CD8-positive, alpha-beta memory T cell (primary cell): ENCODE measurements at regions not wholly inside any gene's neighbourhood (a gene's known extent, or its start where the extent isn't known, plus 50 kb on each side); places are given as distances from the start of the nearest gene placed in this dataset.

Experiments
- CTCF ChIA-PET: fragments of 350-600 bp; sonication (Branson Sonifier 250); formaldehyde crosslinking; loops from one replicate; lab custom pipeline; 2021; ENCODE audit warnings: antibody characterized with exemption; lab: Charles Lee
- POLR2A ChIA-PET: fragments of 350-600 bp; sonication (Branson Sonifier 250); formaldehyde crosslinking; loops from one replicate; lab custom pipeline; 2021; ENCODE audit warnings: antibody characterized with exemption; lab: Charles Lee
- DNase-seq, 5 donors: peaks; one replicate each; pipeline versions ENCODE4 v3.0.0 to v3.0.0-alpha.2; 2020 to 2022; ENCODE audit warnings: mixed read lengths in 1 of 5
- H3K27ac ChIP-seq: one replicate; pipeline ENCODE4 v1.7.0; 2013; ENCODE audit warnings: low read depth, mild to moderate bottlenecking, low read length, moderate library complexity
- H3K27me3 ChIP-seq: 2 replicates; pipeline ENCODE4 v1.7.0; 2013; ENCODE audit warnings: low read length, mild to moderate bottlenecking; ENCODE audit not compliant: insufficient read depth, poor library complexity, severe bottlenecking
- H3K36me3 ChIP-seq: 2 replicates; pipeline ENCODE4 v1.7.0; 2013; ENCODE audit warnings: mild to moderate bottlenecking, low read length, moderate library complexity; ENCODE audit not compliant: insufficient read depth
- H3K4me1 ChIP-seq: 2 replicates; pipeline ENCODE4 v1.7.0; 2013; ENCODE audit warnings: mild to moderate bottlenecking, low read length, moderate library complexity; ENCODE audit not compliant: insufficient read depth
- H3K4me3 ChIP-seq: 2 replicates; pipeline ENCODE4 v1.7.0; 2013; ENCODE audit warnings: mild to moderate bottlenecking, low read length
- H3K9me3 ChIP-seq: 2 replicates; pipeline ENCODE4 v1.7.0; 2013; ENCODE audit warnings: mild to moderate bottlenecking, low read length
- H3K27ac Mint-ChIP-seq, 8 donors: one replicate each; pipeline ENCODE4 v1.8.0; 2020 to 2021; ENCODE audit warnings: mixed read lengths in 8 of 8, mild to moderate bottlenecking in 6 of 8, inconsistent platforms in 3 of 8, moderate library complexity in 3 of 8
- H3K27me3 Mint-ChIP-seq, 2 donors: one replicate each; pipeline ENCODE4 v1.8.0; 2020 to 2021; ENCODE audit warnings: mixed read lengths in 2 of 2, mild to moderate bottlenecking in 1 of 2, moderate library complexity in 1 of 2
- H3K36me3 Mint-ChIP-seq, 3 donors: one replicate each; pipeline ENCODE4 v1.8.0; 2020 to 2021; ENCODE audit warnings: mixed read lengths in 3 of 3, inconsistent platforms in 1 of 3, mild to moderate bottlenecking in 1 of 3
- H3K4me1 Mint-ChIP-seq, 3 donors: one replicate each; pipeline ENCODE4 v1.8.0; 2020 to 2021; ENCODE audit warnings: mixed read lengths in 3 of 3, inconsistent platforms in 1 of 3, mild to moderate bottlenecking in 1 of 3
- H3K4me3 Mint-ChIP-seq, 7 donors: one replicate each; pipeline ENCODE4 v1.8.0; 2020 to 2021; ENCODE audit warnings: mixed read lengths in 7 of 7, mild to moderate bottlenecking in 6 of 7, moderate library complexity in 4 of 7, inconsistent platforms in 2 of 7
- H3K9me3 Mint-ChIP-seq, 5 donors: one replicate each; pipeline ENCODE4 v1.8.0; 2020 to 2022; ENCODE audit warnings: mixed read lengths in 5 of 5, mild to moderate bottlenecking in 3 of 5, moderate library complexity in 2 of 5, inconsistent platforms in 1 of 5

DNA sequence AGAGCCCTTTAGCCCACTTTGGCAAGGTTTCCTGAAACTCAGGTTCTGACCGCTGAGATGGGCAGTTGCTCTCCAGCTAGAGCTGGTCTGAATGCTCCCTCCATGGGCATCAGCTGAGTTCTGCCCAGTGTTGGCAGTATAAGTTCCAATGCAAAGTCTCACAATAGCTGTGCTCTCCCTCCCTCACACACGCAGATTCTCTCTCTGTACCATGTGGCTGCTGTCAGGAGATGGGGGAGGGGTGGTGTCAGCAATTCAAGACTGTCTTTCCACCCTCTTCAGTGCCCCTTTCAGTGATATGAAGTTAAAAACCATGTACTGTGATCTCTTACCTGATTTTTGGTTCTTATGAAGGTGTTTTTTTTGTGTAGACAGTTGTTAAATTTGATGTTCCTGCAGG, 164.3 kb upstream of the PLEKHA5 start:
- Mint-ChIP-seq H3K27ac (no peak overlapping the region), H3K4me1 (no peaks in the 10 kb centered on the region), H3K9me3 (peaks cover 0 to 4% (median 2%) of the 10 kb centered on the region in 5 donors), H3K36me3 (no peaks in the 10 kb centered on the region), H3K4me3 (no peak overlapping the region), H3K27me3 (peaks cover 3 to 5% of the 10 kb centered on the region in 2 donors)
- no peaks in the 10 kb centered on the region for H3K36me3 ChIP-seq
- no peaks in the 10 kb centered on the region for H3K4me1 ChIP-seq
- ChIA-PET POLR2A (no interaction called here), CTCF (no interaction called here)
- no peak overlapping the region for H3K4me3 ChIP-seq
- H3K27ac ChIP-seq: no peak overlapping the region
- no peak for DNase-seq
- H3K9me3 ChIP-seq: no peaks in the 10 kb centered on the region
- H3K27me3 ChIP-seq: no peaks in the 10 kb centered on the region

DNA sequence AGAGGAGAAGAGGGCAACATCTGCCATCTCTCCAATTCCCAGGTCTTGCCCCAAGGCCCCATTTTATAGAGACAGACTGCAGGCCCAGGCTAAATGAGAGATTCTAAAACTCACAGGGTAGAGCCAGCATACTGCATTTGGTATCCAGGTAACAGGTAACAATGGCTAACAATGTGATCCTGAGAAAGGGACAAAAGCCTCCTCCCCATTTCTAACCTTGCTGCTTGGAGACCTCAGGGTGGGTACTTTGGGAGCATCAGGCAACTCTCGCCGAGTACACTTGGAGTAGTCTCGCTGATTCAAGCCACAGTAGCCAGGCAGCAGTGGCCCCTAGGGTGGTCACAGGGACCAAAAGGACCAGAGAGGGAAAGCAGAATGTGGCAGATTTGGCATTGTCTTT, 162.6 kb upstream of the PLEKHA5 start:
- Mint-ChIP-seq H3K4me1 (no peaks in the 10 kb centered on the region), H3K9me3 (peaks cover 0 to 2% (median 0%) of the 10 kb centered on the region in 5 donors), H3K27ac (peak overlapping the region in 1 of 8 donors; percentile 7), H3K27me3 (peaks cover 0 to 5% of the 10 kb centered on the region in 2 donors), H3K4me3 (no peak overlapping the region), H3K36me3 (no peaks in the 10 kb centered on the region)
- H3K27ac ChIP-seq: no peak overlapping the region
- no peak overlapping the region for H3K4me3 ChIP-seq
- ChIA-PET POLR2A (no interaction called here), CTCF (no interaction called here)
- H3K27me3 ChIP-seq: no peaks in the 10 kb centered on the region
- H3K9me3 ChIP-seq: no peaks in the 10 kb centered on the region
- H3K36me3 ChIP-seq: no peaks in the 10 kb centered on the region
- DNase-seq: no peak
- H3K4me1 ChIP-seq: no peaks in the 10 kb centered on the region

DNA sequence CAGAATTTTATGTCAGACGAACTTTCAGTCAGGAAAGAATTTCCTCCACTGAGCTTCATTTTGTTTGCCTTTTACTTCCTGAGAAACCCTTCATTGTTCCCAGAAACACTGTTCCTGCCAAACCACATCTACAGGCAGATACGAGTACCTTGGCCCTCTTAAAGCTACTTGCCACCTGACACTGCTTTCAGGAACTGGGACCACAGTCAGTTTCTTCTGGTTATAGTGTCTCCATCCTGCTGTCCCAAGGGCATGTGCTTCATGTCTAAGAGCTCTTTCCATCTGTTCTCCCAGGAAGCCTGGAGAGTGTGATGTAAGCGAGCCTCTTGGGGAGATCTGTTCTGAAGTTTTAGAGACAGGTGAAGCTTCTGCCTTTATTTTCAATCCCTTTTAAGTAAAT, 161.7 kb upstream of the PLEKHA5 start:
- H3K4me3 Mint-ChIP-seq: no peak overlapping the region
- H3K9me3 Mint-ChIP-seq: peaks cover 0 to 2% (median 0%) of the 10 kb centered on the region in 5 donors
- no peaks in the 10 kb centered on the region for H3K4me1 ChIP-seq
- CTCF ChIA-PET: no interaction called here
- H3K36me3 Mint-ChIP-seq: no peaks in the 10 kb centered on the region
- H3K4me3 ChIP-seq: no peak overlapping the region
- H3K4me1 Mint-ChIP-seq: no peaks in the 10 kb centered on the region
- H3K36me3 ChIP-seq: no peaks in the 10 kb centered on the region
- no peaks in the 10 kb centered on the region for H3K9me3 ChIP-seq
- POLR2A ChIA-PET: no interaction called here
- H3K27ac Mint-ChIP-seq: no peak overlapping the region
- H3K27me3 Mint-ChIP-seq: peaks cover 0 to 5% of the 10 kb centered on the region in 2 donors
- DNase-seq: no peak
- no peaks in the 10 kb centered on the region for H3K27me3 ChIP-seq
- H3K27ac ChIP-seq: no peak overlapping the region

DNA sequence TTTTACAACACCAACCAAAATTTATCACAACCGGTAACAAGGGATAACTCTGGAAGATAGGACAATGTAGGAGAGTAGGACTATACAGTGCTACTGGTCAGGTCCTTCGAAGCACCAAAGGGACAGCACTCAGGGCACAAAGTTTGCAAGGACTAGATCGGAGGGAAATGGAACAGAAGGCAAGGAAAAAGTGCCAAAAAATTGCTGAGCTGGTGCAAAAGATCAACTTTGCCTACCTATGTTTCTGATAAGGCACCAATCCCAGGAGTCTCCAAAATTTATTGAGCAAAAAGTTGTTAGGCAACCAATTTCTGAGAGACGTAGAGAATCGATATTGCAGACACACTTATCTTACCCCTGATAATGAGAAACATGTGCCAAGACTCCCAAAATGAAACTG, 160.0 kb upstream of the PLEKHA5 start:
- POLR2A ChIA-PET: no interaction called here
- H3K27me3 Mint-ChIP-seq: peaks cover 0 to 5% of the 10 kb centered on the region in 2 donors
- no peaks in the 10 kb centered on the region for H3K9me3 ChIP-seq

DNA sequence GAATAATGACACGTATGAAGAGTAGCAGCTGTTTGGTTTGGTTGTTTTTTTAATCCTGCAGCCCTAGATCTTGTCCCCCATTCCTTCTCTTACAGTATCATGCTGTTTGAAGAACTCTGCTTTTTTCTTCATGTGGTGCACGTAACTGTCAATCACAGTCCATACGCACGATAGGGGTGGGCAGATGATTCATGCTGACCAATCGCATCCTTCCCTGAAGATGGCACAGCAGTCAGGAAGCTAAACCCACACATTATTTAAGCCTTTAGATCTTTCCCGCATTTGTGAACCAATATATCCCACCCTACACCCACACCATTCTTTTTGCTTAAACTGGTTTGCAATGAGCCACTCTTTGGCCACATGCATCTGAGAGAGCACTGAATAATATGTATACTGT, 158.9 kb upstream of the PLEKHA5 start:
- no peak overlapping the region for H3K27ac Mint-ChIP-seq
- CTCF ChIA-PET: no interaction called here
- no peak overlapping the region for H3K27ac ChIP-seq
- H3K4me3 ChIP-seq: no peak overlapping the region
- no peak for DNase-seq
- no peaks in the 10 kb centered on the region for H3K9me3 ChIP-seq
- no peaks in the 10 kb centered on the region for H3K4me1 ChIP-seq
- H3K27me3 ChIP-seq: no peaks in the 10 kb centered on the region
- H3K36me3 Mint-ChIP-seq: no peaks in the 10 kb centered on the region
- H3K27me3 Mint-ChIP-seq: peaks cover 0 to under 1% of the 10 kb centered on the region in 2 donors
- H3K36me3 ChIP-seq: no peaks in the 10 kb centered on the region
- no peaks in the 10 kb centered on the region for H3K4me1 Mint-ChIP-seq
- POLR2A ChIA-PET: no interaction called here
- no peak overlapping the region for H3K4me3 Mint-ChIP-seq
- peaks cover 0 to 2% (median 0%) of the 10 kb centered on the region in 5 donors for H3K9me3 Mint-ChIP-seq

More for the DNA sequence above, 160.0 kb upstream of the PLEKHA5 start:
- Histone ChIP-seq H3K4me3 (no peak overlapping the region), H3K4me1 (no peaks in the 10 kb centered on the region), H3K27ac (no peak overlapping the region), H3K36me3 (no peaks in the 10 kb centered on the region), H3K27me3 (no peaks in the 10 kb centered on the region)
- CTCF ChIA-PET: no interaction called here
- H3K9me3 Mint-ChIP-seq: peaks cover 0 to 2% (median 0%) of the 10 kb centered on the region in 5 donors
- no peak overlapping the region for H3K27ac Mint-ChIP-seq
- no peak for DNase-seq
- no peaks in the 10 kb centered on the region for H3K4me1 Mint-ChIP-seq
- H3K4me3 Mint-ChIP-seq: no peak overlapping the region
- H3K36me3 Mint-ChIP-seq: no peaks in the 10 kb centered on the region

DNA sequence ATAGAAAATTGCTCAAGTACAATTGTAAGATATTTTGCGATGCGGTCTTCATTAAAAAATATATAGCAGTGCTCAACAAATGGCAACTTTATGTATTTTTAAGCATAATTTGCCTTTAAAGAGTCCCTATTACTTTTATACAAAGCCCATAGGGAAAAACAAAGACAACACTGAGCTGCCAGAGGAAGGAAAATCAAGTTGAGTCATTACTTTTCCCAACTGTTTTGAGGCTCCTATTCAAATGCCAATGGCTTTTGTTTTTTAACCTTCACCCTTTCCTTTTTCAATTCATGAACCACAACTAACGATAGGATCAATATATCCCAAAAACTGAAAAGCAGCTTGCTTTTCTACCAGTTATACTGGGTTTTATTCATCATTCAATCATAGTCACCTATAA, 157.6 kb upstream of the PLEKHA5 start:
- no peak overlapping the region for H3K27ac Mint-ChIP-seq
- H3K4me3 ChIP-seq: no peak overlapping the region
- no peaks in the 10 kb centered on the region for H3K27me3 Mint-ChIP-seq
- H3K36me3 ChIP-seq: no peaks in the 10 kb centered on the region
- no peaks in the 10 kb centered on the region for H3K4me1 ChIP-seq
- no peaks in the 10 kb centered on the region for H3K27me3 ChIP-seq
- POLR2A ChIA-PET: no interaction called here
- H3K4me3 Mint-ChIP-seq: no peak overlapping the region
- no peak overlapping the region for H3K27ac ChIP-seq
- no peaks in the 10 kb centered on the region for H3K36me3 Mint-ChIP-seq
- DNase-seq: no peak
- no peaks in the 10 kb centered on the region for H3K9me3 Mint-ChIP-seq
- CTCF ChIA-PET: no interaction called here
- H3K9me3 ChIP-seq: no peaks in the 10 kb centered on the region
- H3K4me1 Mint-ChIP-seq: no peaks in the 10 kb centered on the region

DNA sequence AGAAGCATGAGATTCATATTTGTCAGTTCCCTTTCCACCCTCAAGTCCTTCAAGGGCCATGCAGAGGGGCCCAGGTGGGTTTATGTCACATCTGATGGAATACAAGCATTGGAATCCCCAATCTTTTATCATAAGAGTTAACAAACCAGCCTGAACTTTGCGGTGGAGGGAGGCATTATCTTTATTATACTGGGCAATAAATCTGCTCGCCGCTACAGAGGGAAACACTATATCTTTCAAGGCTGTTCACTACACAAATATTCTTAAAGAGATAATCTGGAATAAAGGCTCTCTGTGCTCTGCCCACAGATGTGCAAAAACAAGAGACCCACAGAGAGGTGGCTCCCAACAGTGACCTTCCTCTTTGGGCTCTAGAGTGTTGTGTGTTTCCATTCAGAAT, 153.6 kb upstream of the PLEKHA5 start:
- no peaks in the 10 kb centered on the region for H3K36me3 Mint-ChIP-seq
- Histone ChIP-seq H3K27ac (no peak overlapping the region), H3K9me3 (no peaks in the 10 kb centered on the region), H3K4me3 (no peak overlapping the region), H3K36me3 (no peaks in the 10 kb centered on the region), H3K27me3 (no peaks in the 10 kb centered on the region), H3K4me1 (no peaks in the 10 kb centered on the region)
- DNase-seq: no peak
- peaks cover 0 to 6% (median 3%) of the 10 kb centered on the region in 5 donors for H3K9me3 Mint-ChIP-seq
- no peak overlapping the region for H3K27ac Mint-ChIP-seq
- CTCF ChIA-PET: no interaction called here
- peaks cover 0 to 1% of the 10 kb centered on the region in 2 donors for H3K27me3 Mint-ChIP-seq
- H3K4me1 Mint-ChIP-seq: no peaks in the 10 kb centered on the region
- no peak overlapping the region for H3K4me3 Mint-ChIP-seq
- POLR2A ChIA-PET: no interaction called here

DNA sequence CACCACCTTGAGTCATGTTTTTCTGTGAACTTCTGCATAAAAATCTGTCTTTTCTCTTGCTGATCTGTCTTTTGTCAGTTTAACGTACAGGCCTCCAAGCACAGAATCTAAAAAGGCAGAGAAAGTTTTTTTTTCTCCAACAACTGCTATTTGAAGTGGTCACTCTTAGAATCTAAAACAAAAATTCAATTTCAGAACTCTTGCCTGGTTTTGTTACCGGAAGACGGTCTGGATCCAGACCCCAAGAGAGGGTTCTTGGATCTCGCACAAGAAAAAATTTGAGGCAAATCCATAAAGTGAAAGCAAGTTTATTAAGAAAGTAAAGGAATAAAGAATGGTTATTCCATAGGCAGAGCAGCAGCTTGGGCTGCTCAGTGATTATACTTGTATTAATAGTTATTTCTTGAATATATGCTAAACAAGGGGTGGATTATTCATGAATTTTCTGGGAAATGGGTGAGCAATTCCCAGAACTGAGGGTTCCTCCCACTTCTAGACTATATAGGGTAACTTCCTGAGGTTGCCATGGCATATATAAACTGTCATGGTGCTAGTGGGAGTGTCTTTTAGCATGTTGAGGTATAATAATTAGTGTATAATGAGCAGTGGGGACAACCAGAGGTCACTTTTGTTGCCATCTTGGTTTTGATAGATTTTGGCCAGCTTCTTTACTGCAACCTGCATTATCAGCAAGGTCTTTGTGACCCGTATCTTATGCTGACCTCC, 150.0 kb upstream of the PLEKHA5 start:
- no peak for DNase-seq
- H3K4me3 Mint-ChIP-seq: no peak overlapping the region
- Histone ChIP-seq H3K27ac (no peak overlapping the region), H3K36me3 (no peaks in the 10 kb centered on the region), H3K4me1 (no peaks in the 10 kb centered on the region), H3K4me3 (no peak overlapping the region), H3K9me3 (no peaks in the 10 kb centered on the region), H3K27me3 (no peaks in the 10 kb centered on the region)
- no peaks in the 10 kb centered on the region for H3K4me1 Mint-ChIP-seq
- CTCF ChIA-PET: no interaction called here
- H3K36me3 Mint-ChIP-seq: no peaks in the 10 kb centered on the region
- peaks cover 0 to 6% (median 3%) of the 10 kb centered on the region in 5 donors for H3K9me3 Mint-ChIP-seq
- POLR2A ChIA-PET: no interaction called here
- H3K27ac Mint-ChIP-seq: no peak overlapping the region
- peaks cover 0 to 3% of the 10 kb centered on the region in 2 donors for H3K27me3 Mint-ChIP-seq
